ENCODE measurements at regions not wholly inside any gene's neighbourhood (a gene's known extent, or its start where the extent isn't known, plus 50 kb on each side); places are given as distances from the start of the nearest gene placed in this dataset.

DNA sequence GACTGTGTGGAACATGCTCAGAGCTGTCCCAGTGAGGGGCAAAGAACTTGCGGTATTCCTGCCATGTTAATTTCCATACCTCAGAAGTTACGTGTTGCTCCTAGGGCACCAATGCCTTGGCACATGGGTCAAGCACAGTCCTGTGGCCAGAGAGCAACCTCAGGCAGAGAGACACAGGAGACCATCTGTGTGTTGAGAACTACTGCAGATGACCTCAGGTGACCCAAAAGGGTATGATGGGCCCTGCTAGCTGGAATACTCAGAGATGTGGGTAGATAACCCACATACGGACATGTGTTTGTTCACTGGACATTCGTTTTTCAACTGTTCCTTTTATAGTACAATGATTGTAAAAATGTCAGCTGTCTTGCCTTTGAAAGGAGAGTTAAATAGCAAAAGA is 71.5 kb upstream of the BMP2 start:
- TF ChIP-seq, protein P1, sequence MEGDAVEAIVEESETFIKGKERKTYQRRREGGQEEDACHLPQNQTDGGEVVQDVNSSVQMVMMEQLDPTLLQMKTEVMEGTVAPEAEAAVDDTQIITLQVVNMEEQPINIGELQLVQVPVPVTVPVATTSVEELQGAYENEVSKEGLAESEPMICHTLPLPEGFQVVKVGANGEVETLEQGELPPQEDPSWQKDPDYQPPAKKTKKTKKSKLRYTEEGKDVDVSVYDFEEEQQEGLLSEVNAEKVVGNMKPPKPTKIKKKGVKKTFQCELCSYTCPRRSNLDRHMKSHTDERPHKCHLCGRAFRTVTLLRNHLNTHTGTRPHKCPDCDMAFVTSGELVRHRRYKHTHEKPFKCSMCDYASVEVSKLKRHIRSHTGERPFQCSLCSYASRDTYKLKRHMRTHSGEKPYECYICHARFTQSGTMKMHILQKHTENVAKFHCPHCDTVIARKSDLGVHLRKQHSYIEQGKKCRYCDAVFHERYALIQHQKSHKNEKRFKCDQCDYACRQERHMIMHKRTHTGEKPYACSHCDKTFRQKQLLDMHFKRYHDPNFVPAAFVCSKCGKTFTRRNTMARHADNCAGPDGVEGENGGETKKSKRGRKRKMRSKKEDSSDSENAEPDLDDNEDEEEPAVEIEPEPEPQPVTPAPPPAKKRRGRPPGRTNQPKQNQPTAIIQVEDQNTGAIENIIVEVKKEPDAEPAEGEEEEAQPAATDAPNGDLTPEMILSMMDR (IDR thresholded peaks at IDR 0.05; ENCODE audit: low read depth, low read length) = no peak
- TF ChIP-seq EZH2phosphoT487 (IDR thresholded peaks at IDR 0.05; ENCODE audit: low read depth) = no peak
